Activated CD8-positive, alpha-beta T cell treated with anti-CD3 and anti-CD28 coated beads for 36 hours (primary cell): ENCODE measurements at regions not wholly inside any gene's neighbourhood (a gene's known extent, or its start where the extent isn't known, plus 50 kb on each side); places are given as distances from the start of the nearest gene placed in this dataset.

Experiments used
- ATAC-seq: fragments of 200-7000 bp; cut with Tn5 transposase; one replicate; pipeline ENCODE4 v1.10.0; 2021; ENCODE audit warnings: mild to moderate bottlenecking, moderate library complexity
- CTCF ChIA-PET: fragments of 350-600 bp; sonication (Branson Sonifier 250); formaldehyde crosslinking; loops from one replicate; lab custom pipeline; 2021; ENCODE audit warnings: antibody characterized with exemption; lab: Charles Lee
- POLR2A ChIA-PET: fragments of 350-600 bp; sonication (Branson Sonifier 250); formaldehyde crosslinking; loops from one replicate; lab custom pipeline; 2021; ENCODE audit warnings: antibody characterized with exemption; lab: Charles Lee
- DNase-seq: peaks from one replicate; pipeline ENCODE4 v3.0.0-alpha.2; 2020
- H3K27ac Mint-ChIP-seq: one replicate; pipeline ENCODE4 v1.8.0; 2021; ENCODE audit warnings: mild to moderate bottlenecking, mixed read lengths
- H3K27me3 Mint-ChIP-seq: one replicate; pipeline ENCODE4 v1.8.0; 2021; ENCODE audit warnings: mixed read lengths
- H3K36me3 Mint-ChIP-seq: one replicate; pipeline ENCODE4 v1.8.0; 2021; ENCODE audit warnings: low read depth, mixed read lengths
- H3K4me1 Mint-ChIP-seq: one replicate; pipeline ENCODE4 v1.8.0; 2021; ENCODE audit warnings: low read depth, mixed read lengths
- H3K4me3 Mint-ChIP-seq: one replicate; pipeline ENCODE4 v1.8.0; 2021; ENCODE audit warnings: mild to moderate bottlenecking, moderate library complexity, mixed read lengths
- H3K9me3 Mint-ChIP-seq: one replicate; pipeline ENCODE4 v1.8.0; 2021; ENCODE audit warnings: mixed read lengths
- intact Hi-C: fragments of 100-400 bp; cut with micrococcal nuclease; formaldehyde crosslinking; loops from one replicate; pipeline ENCODE4 v1.10.0; 2022
- TF ChIP-seq, protein P1 (sequence below): fragments of 200-600 bp; IDR thresholded peaks from one replicate; pipeline ENCODE4 v1.8.0; 2022; ENCODE audit warnings: antibody characterized with exemption, mild to moderate bottlenecking

GRCh38 chr5:12272389-12272788, 368.1 kb upstream of the CTNND2 start:
- H3K27me3 Mint-ChIP-seq: no peaks in the 10 kb centered on the region
- TF ChIP-seq, protein P1, sequence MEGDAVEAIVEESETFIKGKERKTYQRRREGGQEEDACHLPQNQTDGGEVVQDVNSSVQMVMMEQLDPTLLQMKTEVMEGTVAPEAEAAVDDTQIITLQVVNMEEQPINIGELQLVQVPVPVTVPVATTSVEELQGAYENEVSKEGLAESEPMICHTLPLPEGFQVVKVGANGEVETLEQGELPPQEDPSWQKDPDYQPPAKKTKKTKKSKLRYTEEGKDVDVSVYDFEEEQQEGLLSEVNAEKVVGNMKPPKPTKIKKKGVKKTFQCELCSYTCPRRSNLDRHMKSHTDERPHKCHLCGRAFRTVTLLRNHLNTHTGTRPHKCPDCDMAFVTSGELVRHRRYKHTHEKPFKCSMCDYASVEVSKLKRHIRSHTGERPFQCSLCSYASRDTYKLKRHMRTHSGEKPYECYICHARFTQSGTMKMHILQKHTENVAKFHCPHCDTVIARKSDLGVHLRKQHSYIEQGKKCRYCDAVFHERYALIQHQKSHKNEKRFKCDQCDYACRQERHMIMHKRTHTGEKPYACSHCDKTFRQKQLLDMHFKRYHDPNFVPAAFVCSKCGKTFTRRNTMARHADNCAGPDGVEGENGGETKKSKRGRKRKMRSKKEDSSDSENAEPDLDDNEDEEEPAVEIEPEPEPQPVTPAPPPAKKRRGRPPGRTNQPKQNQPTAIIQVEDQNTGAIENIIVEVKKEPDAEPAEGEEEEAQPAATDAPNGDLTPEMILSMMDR: no peak
- DNase-seq: no peak
- peaks cover 2% of the 10 kb centered on the region for H3K4me1 Mint-ChIP-seq
- peaks cover 7% of the 10 kb centered on the region for H3K9me3 Mint-ChIP-seq
- ChIA-PET CTCF (no interaction called here), POLR2A (no interaction called here)
- no peak overlapping the region for H3K27ac Mint-ChIP-seq
- ATAC-seq: no peak
- H3K36me3 Mint-ChIP-seq: no peaks in the 10 kb centered on the region
- H3K4me3 Mint-ChIP-seq: no peak overlapping the region
- intact Hi-C loops: no loop called here

DNA sequence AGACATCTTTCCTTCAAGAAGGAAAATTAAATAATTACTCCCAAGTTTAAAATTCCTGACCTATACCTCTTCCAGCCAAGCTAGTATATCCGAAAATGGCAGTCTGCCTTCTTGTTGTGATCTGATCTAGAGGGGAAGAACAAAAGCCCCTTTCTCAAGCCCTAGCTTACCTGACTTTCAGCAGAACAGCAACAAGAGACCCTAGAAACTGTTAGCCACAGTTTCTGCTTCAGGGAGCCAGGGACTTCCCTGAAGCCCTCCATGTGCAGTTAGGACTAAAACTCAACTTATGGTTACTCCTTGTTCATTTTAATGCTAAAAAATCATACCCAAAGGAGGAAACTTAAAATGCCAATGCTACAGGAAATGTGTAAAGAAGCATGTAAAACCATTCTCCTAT, 366.7 kb upstream of the CTNND2 start:
- Mint-ChIP-seq H3K27me3 (no peaks in the 10 kb centered on the region), H3K36me3 (no peaks in the 10 kb centered on the region), H3K4me1 (no peaks in the 10 kb centered on the region), H3K27ac (no peak overlapping the region), H3K4me3 (no peak overlapping the region), H3K9me3 (no peaks in the 10 kb centered on the region)
- ChIA-PET CTCF (no interaction called here), POLR2A (no interaction called here)
- DNase-seq (no peak), ATAC-seq (no peak)
- TF ChIP-seq, protein P1: no peak
- intact Hi-C loops: no loop called here

DNA sequence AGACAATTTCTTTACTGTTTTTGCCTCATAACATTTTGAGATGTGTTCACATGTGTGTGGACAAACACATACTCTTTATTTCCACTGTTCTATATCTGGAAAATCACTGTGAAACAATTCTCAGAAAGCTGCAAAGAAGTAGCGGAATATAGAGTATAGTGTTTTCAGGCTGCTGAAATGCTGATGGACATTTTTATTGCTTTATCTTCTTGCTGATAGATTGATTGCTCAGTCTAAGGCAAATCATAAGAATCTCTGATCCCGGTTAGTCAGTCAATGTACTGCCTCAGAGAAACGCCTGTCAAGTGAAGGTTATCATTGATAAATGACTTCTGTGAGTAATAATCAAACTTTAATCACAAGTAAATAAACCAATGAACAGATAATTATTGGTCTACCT, 364.9 kb upstream of the CTNND2 start:
- DNase-seq (no peak), ATAC-seq (no peak)
- no peak overlapping the region for H3K4me3 Mint-ChIP-seq
- intact Hi-C loops: no loop called here
- no peaks in the 10 kb centered on the region for H3K27me3 Mint-ChIP-seq
- H3K4me1 Mint-ChIP-seq: no peaks in the 10 kb centered on the region
- no peaks in the 10 kb centered on the region for H3K36me3 Mint-ChIP-seq
- POLR2A ChIA-PET: no interaction called here
- H3K9me3 Mint-ChIP-seq: peaks cover 5% of the 10 kb centered on the region
- CTCF ChIA-PET: no interaction called here
- no peak overlapping the region for H3K27ac Mint-ChIP-seq
- TF ChIP-seq, protein P1: no peak

- TF ChIP-seq, protein P1: no peak
- H3K9me3 Mint-ChIP-seq: peaks cover 8% of the 10 kb centered on the region
- no peaks in the 10 kb centered on the region for H3K4me1 Mint-ChIP-seq
- H3K36me3 Mint-ChIP-seq: no peaks in the 10 kb centered on the region
- H3K27ac Mint-ChIP-seq: no peak overlapping the region
- DNase-seq (no peak), ATAC-seq (no peak)
- POLR2A ChIA-PET: no interaction called here
- H3K27me3 Mint-ChIP-seq: no peaks in the 10 kb centered on the region
- H3K4me3 Mint-ChIP-seq: no peak overlapping the region
- CTCF ChIA-PET: no interaction called here
- intact Hi-C loops: no loop called here
These were observed 354.3 kb upstream of the CTNND2 start for GRCh38 chr5:12258549-12258948.

- peaks cover 14% of the 10 kb centered on the region for H3K9me3 Mint-ChIP-seq
- no peaks in the 10 kb centered on the region for H3K27me3 Mint-ChIP-seq
- CTCF ChIA-PET: no interaction called here
- no peak overlapping the region for H3K4me3 Mint-ChIP-seq
- POLR2A ChIA-PET: no interaction called here
- TF ChIP-seq, protein P1: no peak
- intact Hi-C loops: no loop called here
- H3K4me1 Mint-ChIP-seq: no peaks in the 10 kb centered on the region
- DNase-seq (no peak), ATAC-seq (no peak)
- H3K27ac Mint-ChIP-seq: no peak overlapping the region
- H3K36me3 Mint-ChIP-seq: no peaks in the 10 kb centered on the region
These were observed 346.2 kb upstream of the CTNND2 start for GRCh38 chr5:12250454-12250853.
